ENCODE measurements at regions not wholly inside any gene's neighbourhood (a gene's known extent, or its start where the extent isn't known, plus 50 kb on each side); places are given as distances from the start of the nearest gene placed in this dataset.

DNA sequence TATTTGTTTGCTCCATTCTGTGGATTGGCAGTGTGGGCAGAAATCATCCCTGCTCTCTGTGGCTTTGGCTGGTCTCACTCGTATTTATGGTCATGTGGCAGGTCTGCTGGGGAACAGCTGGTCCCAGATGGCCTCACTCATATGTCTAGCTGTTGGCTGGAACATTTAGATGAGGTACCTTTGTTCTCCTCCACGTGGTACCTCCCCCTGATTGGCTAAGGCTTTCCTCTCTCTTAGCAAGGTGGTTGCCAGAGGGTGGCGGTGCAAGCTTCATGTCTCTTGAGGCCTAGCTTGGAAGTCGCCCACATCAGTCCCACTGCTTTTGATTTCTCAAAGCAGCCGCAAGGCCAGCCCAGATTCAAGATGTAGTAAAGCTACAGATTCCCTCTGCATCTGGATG, 348.5 kb upstream of the BTBD3 start:
- no peak for DNase-seq (ENCODE audit: low read depth in 3 of 3)

GRCh38 chr20:11573507-11573906, 344.2 kb upstream of the BTBD3 start:
- DNase-seq (ENCODE audit: low read depth in 3 of 3) = no peak

- no peak for DNase-seq (ENCODE audit: low read depth in 3 of 3)
These were observed 336.4 kb upstream of the BTBD3 start for GRCh38 chr20:11581271-11581670.

- DNase-seq (ENCODE audit: low read depth in 3 of 3) = no peak
These were observed 335.6 kb upstream of the BTBD3 start for GRCh38 chr20:11582060-11582459.

GRCh38 chr20:11585752-11586352, 331.8 kb upstream of the BTBD3 start:
- DNase-seq (ENCODE audit: low read depth in 3 of 3) = no peak

GRCh38 chr20:11588875-11589274, 328.8 kb upstream of the BTBD3 start:
- no peak for DNase-seq (ENCODE audit: low read depth in 3 of 3)

DNA sequence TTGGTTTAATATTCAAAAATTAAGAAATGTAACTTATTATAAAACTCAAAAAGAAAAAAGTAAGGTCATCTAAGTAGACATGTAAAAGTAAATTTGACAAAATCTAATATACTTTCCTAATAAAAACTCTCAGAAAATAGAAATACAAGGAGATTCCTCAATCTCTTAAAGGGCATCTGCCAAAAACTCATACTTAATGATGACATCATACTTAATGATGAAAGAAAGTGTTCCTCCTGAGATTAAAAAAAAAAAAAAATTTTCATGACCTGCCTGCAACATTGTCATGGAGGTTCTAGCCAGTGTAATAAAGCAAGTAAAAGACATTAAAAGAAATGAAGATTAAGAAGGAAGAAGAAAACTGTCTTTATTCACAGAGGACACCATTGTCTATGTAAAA, 325.7 kb upstream of the BTBD3 start:
- DNase-seq (ENCODE audit: low read depth in 3 of 3) = no peak

DNA sequence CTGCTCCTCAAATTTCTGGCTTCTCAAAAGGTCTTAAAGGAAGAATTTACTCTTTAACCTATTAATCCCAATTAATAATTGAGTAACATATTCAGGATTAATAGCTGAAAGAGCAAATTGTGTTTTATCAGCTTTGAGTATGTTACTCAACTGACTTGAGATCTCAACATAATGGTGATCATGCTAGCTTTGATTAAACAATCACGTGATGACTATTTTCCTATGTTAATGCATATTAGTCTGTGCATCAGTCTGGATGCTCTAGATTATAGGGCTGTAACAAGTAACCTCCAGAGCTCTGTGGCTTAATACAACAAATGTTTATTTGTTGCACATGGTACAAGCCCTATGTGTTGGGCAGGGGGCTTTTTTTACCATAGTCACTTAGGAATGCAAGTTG, 313.4 kb upstream of the BTBD3 start:
- DNase-seq (ENCODE audit: low read depth in 3 of 3) = no peak

DNA sequence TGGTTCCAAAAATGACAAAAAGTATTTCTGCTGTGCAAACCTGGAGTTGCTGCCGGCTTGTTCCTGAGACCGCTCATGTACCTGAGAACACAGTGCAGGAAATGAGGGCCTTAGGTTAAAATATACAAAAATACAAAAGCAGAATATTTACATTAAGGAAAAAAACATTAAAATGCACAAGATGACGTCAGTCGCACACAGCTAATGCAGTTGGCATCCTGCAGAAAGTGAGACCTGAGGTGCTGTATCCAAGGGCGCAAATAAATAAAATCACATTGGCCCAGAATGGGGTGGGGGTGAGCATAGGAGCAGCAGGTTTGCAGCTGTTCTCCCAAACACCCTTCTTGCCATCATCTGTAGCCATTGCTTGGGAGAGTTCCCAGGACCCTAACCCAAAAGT, 310.6 kb upstream of the BTBD3 start:
- no peak for DNase-seq (ENCODE audit: low read depth in 3 of 3)

GRCh38 chr20:11608736-11609135, 309.0 kb upstream of the BTBD3 start:
- DNase-seq (ENCODE audit: low read depth in 3 of 3) = no peak

DNA sequence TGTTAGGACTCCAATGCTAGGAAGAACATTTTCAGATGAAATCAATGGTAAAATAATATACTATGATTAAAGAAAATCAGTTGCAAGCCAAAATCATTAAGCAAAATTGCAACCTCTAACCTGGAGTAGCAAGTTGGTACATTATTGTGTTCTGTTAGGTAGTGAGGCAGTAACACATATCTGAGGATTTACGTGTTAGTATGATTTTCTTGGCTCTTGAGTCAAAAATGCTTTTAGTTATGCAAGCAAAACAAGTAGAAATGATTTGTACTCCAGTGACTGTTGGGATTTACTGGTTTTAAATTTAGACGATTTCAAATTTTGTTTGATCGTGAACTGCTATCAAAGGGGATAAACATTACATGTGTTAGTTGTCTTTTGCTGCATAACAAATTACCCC, 293.0 kb upstream of the BTBD3 start:
- no peak for DNase-seq (ENCODE audit: low read depth in 3 of 3)

GRCh38 chr20:11626551-11626950, 291.1 kb upstream of the BTBD3 start:
- DNase-seq (ENCODE audit: low read depth in 3 of 3) = no peak

DNA sequence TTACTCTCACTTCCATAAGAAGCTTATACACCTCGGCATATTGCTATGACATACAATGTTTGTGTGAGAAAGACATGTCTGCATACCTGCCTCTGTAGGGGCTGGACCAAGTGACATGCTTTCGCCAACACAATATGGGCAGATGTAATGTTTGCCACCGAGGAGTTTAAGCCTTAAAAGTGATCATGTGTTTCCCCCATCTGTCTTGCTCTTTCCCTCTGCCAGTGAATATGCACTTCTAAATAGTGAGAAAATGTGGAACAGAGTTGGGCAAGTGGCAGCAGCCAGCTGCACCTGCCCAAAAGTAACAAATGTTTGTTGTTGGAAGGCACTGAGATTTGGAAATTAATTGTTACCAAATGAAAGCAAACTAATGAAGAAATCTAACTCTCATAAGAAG, 274.8 kb upstream of the BTBD3 start:
- DNase-seq (ENCODE audit: low read depth in 3 of 3) = no peak

GRCh38 chr20:11646359-11646758, 271.3 kb upstream of the BTBD3 start:
- no peak for DNase-seq (ENCODE audit: low read depth in 3 of 3)

GRCh38 chr20:11650566-11650965, 267.1 kb upstream of the BTBD3 start:
- no peak for DNase-seq (ENCODE audit: low read depth in 3 of 3)

GRCh38 chr20:11651138-11651537, 266.6 kb upstream of the BTBD3 start:
- no peak for DNase-seq (ENCODE audit: low read depth in 3 of 3)

- DNase-seq (ENCODE audit: low read depth in 3 of 3) = no peak
These were observed 266.0 kb upstream of the BTBD3 start for GRCh38 chr20:11651647-11652046.

DNA sequence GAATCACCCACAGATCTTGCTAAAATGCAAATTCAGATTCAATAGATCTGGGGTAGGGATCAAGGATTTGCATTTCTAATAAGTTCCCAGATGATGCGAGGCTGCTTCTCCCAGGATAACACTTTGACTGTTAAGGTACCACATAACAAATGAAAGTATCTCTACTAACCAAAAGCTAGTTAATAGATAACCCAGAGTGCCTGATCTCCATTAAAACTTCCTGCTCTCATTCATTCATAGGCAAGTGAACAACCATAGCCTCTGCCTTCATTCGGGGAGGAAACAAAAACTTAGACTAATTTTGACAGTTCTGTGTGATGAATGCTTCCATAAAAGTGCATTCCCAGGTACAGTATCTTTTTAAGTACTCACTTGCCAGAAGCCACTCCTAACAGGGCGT, 265.6 kb upstream of the BTBD3 start:
- DNase-seq (ENCODE audit: low read depth in 3 of 3) = no peak

DNA sequence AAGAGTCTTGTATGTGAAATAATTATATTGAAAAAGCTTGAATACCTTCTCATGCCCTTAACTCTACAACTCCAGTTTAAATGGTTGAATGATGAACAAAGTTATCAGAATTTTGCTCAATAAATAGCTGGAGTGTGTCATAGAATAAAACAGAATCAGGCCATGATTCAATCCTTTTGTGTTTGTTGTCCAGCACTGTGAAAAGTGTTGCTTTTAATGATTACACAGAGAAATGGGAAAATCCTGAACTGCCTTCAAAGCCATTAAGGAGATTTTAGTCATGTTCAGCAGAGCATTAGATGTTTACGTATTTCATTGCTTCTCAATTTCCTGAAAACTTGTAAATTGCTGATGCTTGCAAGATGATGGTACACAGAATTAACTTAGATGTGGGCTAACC, 262.9 kb upstream of the BTBD3 start:
- no peak for DNase-seq (ENCODE audit: low read depth in 3 of 3)

- DNase-seq (ENCODE audit: low read depth in 3 of 3) = no peak
These were observed 257.0 kb upstream of the BTBD3 start for GRCh38 chr20:11660673-11661072.

GRCh38 chr20:11671015-11671511, 246.6 kb upstream of the BTBD3 start:
- no peak for DNase-seq (ENCODE audit: low read depth in 3 of 3)

- no peak for DNase-seq (ENCODE audit: low read depth in 3 of 3)
These were observed 244.7 kb upstream of the BTBD3 start for GRCh38 chr20:11672959-11673358.

- DNase-seq (ENCODE audit: low read depth in 3 of 3) = no peak
These were observed 241.6 kb upstream of the BTBD3 start for GRCh38 chr20:11675920-11676629.

All from stimulated activated CD4-positive, alpha-beta T cell treated with anti-CD3 and anti-CD28 coated beads, TNF-alpha, amount 100 ng/mL, for 48 hours (primary cell).